ENCODE measurements at regions not wholly inside any gene's neighbourhood (a gene's known extent, or its start where the extent isn't known, plus 50 kb on each side); places are given as distances from the start of the nearest gene placed in this dataset.
A peak's percentile ranks its signal among the peaks of the same experiment; 100 is the strongest.
"Not testable (repeated sequence)": the region's sequence is repeated elsewhere in the genome, so short reads cannot be mapped to it uniquely, and the experiment has no call there.

GRCh38 chr19:27843861-27844260, 1369.1 kb downstream of the UQCRFS1 start:
- no peak for DNase-seq

GRCh38 chr19:27833031-27833430, 1379.9 kb downstream of the UQCRFS1 start:
- no peak for DNase-seq

- no peak for DNase-seq
Observed at GRCh38 chr19:27828829-27829228, 1384.1 kb downstream of the UQCRFS1 start.

- no peak for DNase-seq
Observed at GRCh38 chr19:27824108-27824507, 1388.8 kb downstream of the UQCRFS1 start.

- DNase-seq: no peak
Observed at GRCh38 chr19:27822336-27822735, 1390.6 kb downstream of the UQCRFS1 start.

- no peak for DNase-seq
Observed at GRCh38 chr19:27821418-27822018, 1391.4 kb downstream of the UQCRFS1 start.

- no peak for DNase-seq
Observed at GRCh38 chr19:27815985-27816384, 1397.0 kb downstream of the UQCRFS1 start.

GRCh38 chr19:27814834-27815233, 1398.1 kb downstream of the UQCRFS1 start:
- not testable (repeated sequence) for DNase-seq

GRCh38 chr19:27814274-27814673, 1398.7 kb downstream of the UQCRFS1 start:
- DNase-seq: not testable (repeated sequence)

- DNase-seq: no peak
Observed at GRCh38 chr19:27806471-27807070, 1406.4 kb downstream of the UQCRFS1 start.

GRCh38 chr19:27805848-27806247, 1407.1 kb downstream of the UQCRFS1 start:
- DNase-seq: no peak

GRCh38 chr19:27802293-27802692, 1410.7 kb downstream of the UQCRFS1 start:
- DNase-seq: not testable (repeated sequence)

GRCh38 chr19:27796540-27796939, 1416.4 kb downstream of the UQCRFS1 start:
- DNase-seq: no peak

- no peak for DNase-seq
Observed at GRCh38 chr19:27796073-27796472, 1416.9 kb downstream of the UQCRFS1 start.

- no peak for DNase-seq
Observed at GRCh38 chr19:27795369-27795768, 1417.6 kb downstream of the UQCRFS1 start.

GRCh38 chr19:27794494-27795042, 1418.4 kb downstream of the UQCRFS1 start:
- DNase-seq: no peak

- DNase-seq: peak; percentile 77
Observed at GRCh38 chr19:27793644-27794493, 1419.1 kb downstream of the UQCRFS1 start.

GRCh38 chr19:27793128-27793643, 1419.8 kb downstream of the UQCRFS1 start:
- DNase-seq: peak; percentile 79

GRCh38 chr19:27792576-27793127, 1420.3 kb downstream of the UQCRFS1 start:
- no peak for DNase-seq

GRCh38 chr19:27780367-27781075, 1432.4 kb downstream of the UQCRFS1 start:
- DNase-seq: no peak

GRCh38 chr19:27779954-27780353, 1433.0 kb downstream of the UQCRFS1 start:
- DNase-seq: no peak

- no peak for DNase-seq
Observed at GRCh38 chr19:27777726-27778125, 1435.2 kb downstream of the UQCRFS1 start.
